ENCODE measurements at regions not wholly inside any gene's neighbourhood (a gene's known extent, or its start where the extent isn't known, plus 50 kb on each side); places are given as distances from the start of the nearest gene placed in this dataset.

DNA sequence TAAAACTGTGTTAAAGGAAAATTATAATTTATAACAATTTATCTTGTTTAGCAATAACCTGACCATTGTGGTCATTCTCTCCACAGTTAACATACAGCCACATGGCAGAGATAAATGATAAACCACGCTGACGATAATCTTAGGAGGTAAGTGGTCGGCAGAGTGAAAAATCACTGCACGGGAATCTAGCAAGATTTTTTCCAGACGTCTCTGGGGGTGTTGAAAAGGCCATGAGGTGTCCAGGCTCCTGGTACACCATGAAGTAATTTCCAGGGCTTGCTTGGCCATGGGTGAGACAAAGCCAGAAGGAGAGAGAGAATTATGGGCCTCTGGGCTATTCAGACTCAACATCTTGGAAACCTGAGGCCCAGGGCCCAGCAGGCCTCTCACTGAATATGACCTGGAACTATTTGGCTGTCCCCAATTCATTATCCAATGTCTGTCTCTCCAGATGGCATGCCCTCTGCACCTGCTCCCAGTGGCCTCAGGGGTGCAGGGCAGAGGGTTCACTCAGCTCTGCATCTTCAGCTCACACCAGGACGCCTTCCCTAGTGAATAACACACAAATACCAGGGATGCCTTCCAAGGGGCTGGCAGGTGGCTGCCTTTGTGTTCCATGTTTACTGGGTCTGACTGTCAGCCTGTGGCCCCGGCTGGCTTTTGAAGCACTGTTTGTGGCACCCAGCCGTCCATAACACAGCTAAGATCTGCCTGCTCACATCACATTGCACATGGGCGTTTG, 590.4 kb upstream of the PFKP start:
- TF ChIP-seq, protein P1, sequence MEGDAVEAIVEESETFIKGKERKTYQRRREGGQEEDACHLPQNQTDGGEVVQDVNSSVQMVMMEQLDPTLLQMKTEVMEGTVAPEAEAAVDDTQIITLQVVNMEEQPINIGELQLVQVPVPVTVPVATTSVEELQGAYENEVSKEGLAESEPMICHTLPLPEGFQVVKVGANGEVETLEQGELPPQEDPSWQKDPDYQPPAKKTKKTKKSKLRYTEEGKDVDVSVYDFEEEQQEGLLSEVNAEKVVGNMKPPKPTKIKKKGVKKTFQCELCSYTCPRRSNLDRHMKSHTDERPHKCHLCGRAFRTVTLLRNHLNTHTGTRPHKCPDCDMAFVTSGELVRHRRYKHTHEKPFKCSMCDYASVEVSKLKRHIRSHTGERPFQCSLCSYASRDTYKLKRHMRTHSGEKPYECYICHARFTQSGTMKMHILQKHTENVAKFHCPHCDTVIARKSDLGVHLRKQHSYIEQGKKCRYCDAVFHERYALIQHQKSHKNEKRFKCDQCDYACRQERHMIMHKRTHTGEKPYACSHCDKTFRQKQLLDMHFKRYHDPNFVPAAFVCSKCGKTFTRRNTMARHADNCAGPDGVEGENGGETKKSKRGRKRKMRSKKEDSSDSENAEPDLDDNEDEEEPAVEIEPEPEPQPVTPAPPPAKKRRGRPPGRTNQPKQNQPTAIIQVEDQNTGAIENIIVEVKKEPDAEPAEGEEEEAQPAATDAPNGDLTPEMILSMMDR (IDR thresholded peaks at IDR 0.05; ENCODE audit: low read depth, low read length): no peak
- no peak for DNase-seq (ENCODE audit: extremely low read depth, low read depth)

DNA sequence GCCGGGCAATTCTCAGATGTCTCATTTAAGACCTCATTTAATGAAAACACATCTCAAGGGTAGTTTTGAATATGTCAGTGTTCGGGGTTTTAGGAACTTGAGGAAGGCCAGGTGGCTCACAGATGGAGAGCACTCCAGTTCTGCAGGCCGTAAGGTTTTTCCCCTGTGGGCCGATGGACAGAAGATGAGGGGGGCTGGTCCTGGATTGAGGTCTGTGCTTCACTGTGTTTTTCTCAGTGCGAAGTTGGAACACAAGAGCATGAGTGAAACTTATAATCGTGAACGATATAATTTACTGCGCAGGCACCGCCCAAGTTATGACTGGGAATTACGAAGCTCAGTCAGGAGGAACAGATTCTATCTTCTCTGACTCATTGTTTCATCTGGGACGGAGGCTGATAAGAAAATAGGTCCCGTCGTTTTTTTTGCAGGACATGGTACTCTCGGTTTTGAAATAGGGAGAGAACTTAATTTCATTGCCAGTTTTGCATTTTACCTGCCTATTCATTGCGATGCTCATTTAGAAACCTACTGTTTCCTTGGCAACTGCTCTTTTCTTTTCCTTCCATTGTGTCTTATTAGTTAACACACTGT, 591.0 kb upstream of the PFKP start:
- no peak for DNase-seq (ENCODE audit: extremely low read depth, low read depth)
- TF ChIP-seq, protein P1 (IDR thresholded peaks at IDR 0.05; ENCODE audit: low read depth, low read length): no peak

DNA sequence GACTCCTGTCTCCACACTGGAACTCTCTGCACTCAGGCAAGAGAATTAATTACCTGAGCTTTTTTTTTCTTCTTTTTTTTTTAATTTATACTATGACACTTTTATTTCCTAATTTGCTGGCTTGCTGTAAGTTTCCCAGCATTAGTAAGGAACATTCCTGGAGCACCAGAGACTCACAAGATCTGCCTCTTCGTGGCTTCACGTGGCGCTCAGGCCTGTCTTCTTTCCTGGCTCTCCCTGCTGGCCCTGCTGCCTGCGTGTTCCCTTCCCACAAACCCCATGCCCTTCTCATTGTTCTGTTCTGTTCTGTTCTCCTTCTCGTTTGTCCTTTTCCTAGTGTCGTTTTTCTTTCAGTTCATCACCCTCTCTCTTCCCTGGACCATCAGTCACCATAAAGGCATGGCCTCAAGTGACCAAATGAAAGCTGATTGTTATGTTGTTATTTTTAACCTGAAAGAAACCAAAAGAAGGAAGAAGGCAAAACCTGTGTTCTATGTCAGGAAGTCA, 591.6 kb upstream of the PFKP start:
- no peak for DNase-seq (ENCODE audit: extremely low read depth, low read depth)
- TF ChIP-seq, protein P1 (IDR thresholded peaks at IDR 0.05; ENCODE audit: low read depth, low read length): no peak

DNA sequence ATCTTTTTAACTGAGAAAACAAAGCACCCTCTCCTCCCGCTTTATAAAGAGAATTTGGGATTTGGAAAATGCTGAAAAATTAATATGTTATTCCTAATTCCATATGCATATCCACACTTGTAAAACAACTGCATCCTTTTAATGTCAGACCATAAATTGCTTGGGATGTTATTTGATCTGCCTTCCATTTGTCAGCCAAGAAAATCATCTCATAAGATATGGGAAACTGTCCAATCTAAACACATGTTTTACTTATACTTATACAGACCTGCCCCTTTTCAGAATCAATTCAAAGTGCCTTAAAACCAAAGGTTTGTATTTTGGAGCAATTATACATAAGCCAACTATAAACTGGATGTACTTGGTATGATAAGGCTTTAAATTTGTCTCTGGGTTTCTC, 595.5 kb upstream of the PFKP start:
- TF ChIP-seq, protein P1 (IDR thresholded peaks at IDR 0.05; ENCODE audit: low read depth, low read length): no peak
- no peak for DNase-seq (ENCODE audit: extremely low read depth, low read depth)

DNA sequence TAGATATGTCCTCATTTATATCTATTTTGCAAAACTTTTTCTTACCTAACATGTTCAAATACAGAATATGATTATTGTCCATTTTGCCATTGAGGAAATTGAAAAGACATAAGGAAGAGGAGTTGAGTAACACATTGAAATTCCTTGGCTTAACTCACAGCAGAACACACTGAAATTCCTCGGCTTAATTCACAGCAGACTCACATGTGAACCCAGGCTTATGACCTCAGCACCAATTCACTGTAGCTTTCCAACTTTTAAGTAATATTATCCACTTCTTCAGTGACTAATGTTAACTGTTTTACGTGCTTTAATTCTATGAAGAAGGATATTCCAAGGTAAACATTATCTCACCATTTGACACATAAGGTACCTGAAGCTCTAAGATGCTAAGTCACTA, 597.5 kb upstream of the PFKP start:
- no peak for DNase-seq (ENCODE audit: extremely low read depth, low read depth)
- TF ChIP-seq, protein P1 (IDR thresholded peaks at IDR 0.05; ENCODE audit: low read depth, low read length): no peak

DNA sequence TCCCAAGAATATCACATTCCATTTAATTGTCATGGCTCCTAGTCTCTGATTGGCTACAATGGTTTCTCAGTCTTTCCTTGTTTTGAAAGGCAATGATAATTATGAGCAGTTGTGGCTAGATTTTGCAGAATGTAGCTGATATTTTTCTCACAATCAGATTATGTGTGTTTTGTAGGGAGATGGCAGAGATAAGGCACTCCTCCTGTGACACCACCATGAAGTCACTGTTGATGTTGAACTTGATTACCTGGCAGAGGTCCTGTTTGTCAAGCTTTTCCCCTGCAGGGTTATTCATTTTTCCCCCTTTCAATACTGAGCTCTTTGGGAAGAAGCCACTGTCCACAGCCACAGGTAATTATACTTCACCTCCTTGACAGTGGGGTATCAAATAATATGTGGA, 602.9 kb upstream of the PFKP start:
- DNase-seq (ENCODE audit: extremely low read depth, low read depth): no peak
- TF ChIP-seq, protein P1 (IDR thresholded peaks at IDR 0.05; ENCODE audit: low read depth, low read length): no peak

DNA sequence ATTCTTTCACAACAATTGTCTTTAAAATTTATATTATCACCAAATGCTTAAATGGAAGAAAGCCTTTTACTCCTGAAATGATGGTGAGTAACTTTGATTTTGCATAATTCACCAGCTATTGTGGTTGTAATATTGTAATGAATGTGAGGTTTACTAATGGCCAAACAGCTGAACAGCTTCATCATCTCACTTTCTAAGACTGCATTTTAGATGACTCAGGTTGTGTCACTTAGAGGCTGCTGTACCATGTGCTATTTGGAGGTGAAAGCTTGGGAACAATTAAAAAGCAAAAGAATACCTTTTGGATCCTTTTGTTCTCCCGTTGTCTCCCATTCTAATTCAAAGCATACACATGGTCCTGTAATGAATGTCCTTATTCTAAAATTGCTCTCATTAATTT, 604.0 kb upstream of the PFKP start:
- DNase-seq (ENCODE audit: extremely low read depth, low read depth): no peak
- TF ChIP-seq, protein P1 (IDR thresholded peaks at IDR 0.05; ENCODE audit: low read depth, low read length): no peak
